ENCODE measurements at regions not wholly inside any gene's neighbourhood (a gene's known extent, or its start where the extent isn't known, plus 50 kb on each side); places are given as distances from the start of the nearest gene placed in this dataset.

DNA sequence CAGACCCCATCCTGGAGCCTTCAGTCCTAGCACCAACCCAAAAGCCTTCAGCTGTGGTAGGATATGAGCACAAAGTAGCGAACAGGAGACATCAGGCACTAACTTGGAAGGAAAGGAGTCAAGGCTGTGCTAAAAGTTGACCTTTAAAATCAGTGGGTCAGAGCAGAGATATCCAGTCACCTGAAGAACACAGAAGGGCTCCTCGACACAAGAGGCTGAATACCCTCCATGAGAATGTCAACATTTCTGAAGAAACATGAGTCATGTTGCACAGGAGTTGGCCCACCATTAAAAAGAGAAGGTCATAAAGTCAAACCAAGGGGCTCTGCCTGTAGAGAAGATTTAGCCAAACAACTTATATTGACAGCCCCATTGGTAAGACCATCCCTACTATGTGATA, 172.5 kb downstream of the PLPP3 start:
- no peak overlapping the region for H3K4me3 ChIP-seq (ENCODE audit: low read depth, low read length, poor library complexity, severe bottlenecking)
- no peak for DNase-seq (ENCODE audit: low spot score)
- no peak overlapping the region for H3K4me2 ChIP-seq (ENCODE audit: low read length)
- H2AFZ ChIP-seq (ENCODE audit: low read length), result no peak overlapping the region
- no peaks in the 10 kb centered on the region for H3K9me3 ChIP-seq (ENCODE audit: low read length)
- H3K9me2 ChIP-seq (ENCODE audit: insufficient read depth, low read length), result no peaks in the 10 kb centered on the region
- BruUV-seq (replicated peaks), result no TSS peak
- no peak for TF ChIP-seq EZH2phosphoT487 (IDR thresholded peaks at IDR 0.05; ENCODE audit: borderline replicate concordance, low read depth, low read length)
- TF ChIP-seq, protein P1, sequence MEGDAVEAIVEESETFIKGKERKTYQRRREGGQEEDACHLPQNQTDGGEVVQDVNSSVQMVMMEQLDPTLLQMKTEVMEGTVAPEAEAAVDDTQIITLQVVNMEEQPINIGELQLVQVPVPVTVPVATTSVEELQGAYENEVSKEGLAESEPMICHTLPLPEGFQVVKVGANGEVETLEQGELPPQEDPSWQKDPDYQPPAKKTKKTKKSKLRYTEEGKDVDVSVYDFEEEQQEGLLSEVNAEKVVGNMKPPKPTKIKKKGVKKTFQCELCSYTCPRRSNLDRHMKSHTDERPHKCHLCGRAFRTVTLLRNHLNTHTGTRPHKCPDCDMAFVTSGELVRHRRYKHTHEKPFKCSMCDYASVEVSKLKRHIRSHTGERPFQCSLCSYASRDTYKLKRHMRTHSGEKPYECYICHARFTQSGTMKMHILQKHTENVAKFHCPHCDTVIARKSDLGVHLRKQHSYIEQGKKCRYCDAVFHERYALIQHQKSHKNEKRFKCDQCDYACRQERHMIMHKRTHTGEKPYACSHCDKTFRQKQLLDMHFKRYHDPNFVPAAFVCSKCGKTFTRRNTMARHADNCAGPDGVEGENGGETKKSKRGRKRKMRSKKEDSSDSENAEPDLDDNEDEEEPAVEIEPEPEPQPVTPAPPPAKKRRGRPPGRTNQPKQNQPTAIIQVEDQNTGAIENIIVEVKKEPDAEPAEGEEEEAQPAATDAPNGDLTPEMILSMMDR (conservative IDR thresholded peaks at IDR 0.05; ENCODE audit: low read length), result no peak
- no peaks in the 10 kb centered on the region for H3K36me3 ChIP-seq (ENCODE audit: insufficient read depth, low read length)
- ChIA-PET POLR2A (interaction anchor here (0.5 kb wide), 1 partner anchor 17 kb away, joined by 5 read pairs; no protein-coding TSS in a partner anchor), CTCF (ENCODE audit: unreplicated experiment) (no interaction called here)
- H3K79me2 ChIP-seq (ENCODE audit: insufficient read depth, low read depth, low read length), result no peaks in the 10 kb centered on the region
- intact Hi-C loops (cut with micrococcal nuclease; ENCODE audit: unreplicated experiment), result no loop called here
- H3K4me1 ChIP-seq (ENCODE audit: insufficient read depth, low read length, poor library complexity, severe bottlenecking), result no peaks in the 10 kb centered on the region
- H4K20me1 ChIP-seq (ENCODE audit: insufficient read depth, low read length), result no peaks in the 10 kb centered on the region
- H3K27ac ChIP-seq (ENCODE audit: low read depth, low read length, poor library complexity, severe bottlenecking), result no peak overlapping the region

DNA sequence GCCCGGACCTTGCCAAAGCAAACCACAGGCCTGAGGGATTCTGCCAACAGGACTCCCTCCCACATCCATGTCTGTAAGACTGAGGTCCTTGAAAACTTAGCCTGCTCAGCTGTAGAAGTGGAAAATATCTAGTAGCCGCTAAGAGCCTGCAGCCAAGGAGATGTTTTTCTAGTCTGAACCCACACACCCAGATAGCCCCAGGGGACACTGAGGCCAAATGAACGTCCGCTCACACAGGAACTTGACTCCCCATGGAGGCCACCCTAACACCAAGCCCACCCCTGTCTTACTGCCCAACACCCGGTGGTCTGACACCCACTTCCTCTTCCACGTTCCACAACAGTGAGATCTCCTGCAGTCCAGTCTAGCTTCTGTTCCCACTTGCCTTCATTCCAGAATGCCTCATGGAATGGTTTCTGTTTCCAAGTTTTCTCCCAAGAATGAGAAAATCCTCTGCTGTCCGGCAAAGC, 174.8 kb downstream of the PLPP3 start:
- Histone ChIP-seq H4K20me1 (ENCODE audit: insufficient read depth, low read length) (no peaks in the 10 kb centered on the region), H3K27ac (ENCODE audit: low read depth, low read length, poor library complexity, severe bottlenecking) (no peak overlapping the region), H2AFZ (ENCODE audit: low read length) (no peak overlapping the region), H3K79me2 (ENCODE audit: insufficient read depth, low read depth, low read length) (no peaks in the 10 kb centered on the region), H3K9me2 (ENCODE audit: insufficient read depth, low read length) (no peaks in the 10 kb centered on the region), H3K4me2 (ENCODE audit: low read length) (no peak overlapping the region), H3K9me3 (ENCODE audit: low read length) (no peaks in the 10 kb centered on the region), H3K36me3 (ENCODE audit: insufficient read depth, low read length) (no peaks in the 10 kb centered on the region), H3K4me3 (ENCODE audit: low read depth, low read length, poor library complexity, severe bottlenecking) (no peak overlapping the region), H3K4me1 (ENCODE audit: insufficient read depth, low read length, poor library complexity, severe bottlenecking) (peaks cover 12% of the 10 kb centered on the region)
- no peak for DNase-seq (ENCODE audit: low spot score)
- CTCF ChIA-PET (ENCODE audit: unreplicated experiment), result no interaction called here
- TF ChIP-seq, protein P1 (conservative IDR thresholded peaks at IDR 0.05; ENCODE audit: low read length), result no peak
- TF ChIP-seq EZH2phosphoT487 (IDR thresholded peaks at IDR 0.05; ENCODE audit: borderline replicate concordance, low read depth, low read length), result no peak
- no TSS peak for BruUV-seq (replicated peaks)
- intact Hi-C loops (cut with micrococcal nuclease; ENCODE audit: unreplicated experiment), result no loop called here
- POLR2A ChIA-PET, result no interaction called here

DNA sequence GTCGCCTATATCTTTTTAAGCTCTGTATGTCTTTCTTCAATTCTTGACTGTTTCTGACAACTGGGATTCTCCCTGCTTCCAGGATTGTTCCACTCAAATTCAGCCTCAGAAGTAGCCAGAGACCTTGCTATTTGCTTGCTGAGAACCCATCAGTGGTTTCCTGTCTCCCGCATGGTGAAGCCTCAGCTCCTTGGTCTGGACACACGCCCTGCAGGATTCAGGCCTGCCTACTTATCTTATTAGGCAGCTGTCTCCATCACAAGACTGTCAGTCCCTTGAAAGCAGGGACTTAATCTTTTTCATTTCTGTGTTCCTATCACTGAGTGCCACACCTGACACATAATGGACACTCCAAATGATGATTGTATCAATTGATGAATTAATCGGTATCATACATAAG, 175.3 kb downstream of the PLPP3 start:
- Histone ChIP-seq H4K20me1 (ENCODE audit: insufficient read depth, low read length) (no peaks in the 10 kb centered on the region), H3K4me2 (ENCODE audit: low read length) (no peak overlapping the region), H3K9me3 (ENCODE audit: low read length) (no peaks in the 10 kb centered on the region), H3K79me2 (ENCODE audit: insufficient read depth, low read depth, low read length) (no peaks in the 10 kb centered on the region), H3K36me3 (ENCODE audit: insufficient read depth, low read length) (no peaks in the 10 kb centered on the region), H2AFZ (ENCODE audit: low read length) (no peak overlapping the region), H3K9me2 (ENCODE audit: insufficient read depth, low read length) (no peaks in the 10 kb centered on the region), H3K27ac (ENCODE audit: low read depth, low read length, poor library complexity, severe bottlenecking) (no peak overlapping the region), H3K4me1 (ENCODE audit: insufficient read depth, low read length, poor library complexity, severe bottlenecking) (peaks cover 12% of the 10 kb centered on the region), H3K4me3 (ENCODE audit: low read depth, low read length, poor library complexity, severe bottlenecking) (no peak overlapping the region)
- ChIA-PET POLR2A (no interaction called here), CTCF (ENCODE audit: unreplicated experiment) (no interaction called here)
- no peak for DNase-seq (ENCODE audit: low spot score)
- BruUV-seq (replicated peaks), result no TSS peak
- TF ChIP-seq EZH2phosphoT487 (IDR thresholded peaks at IDR 0.05; ENCODE audit: borderline replicate concordance, low read depth, low read length), result no peak
- TF ChIP-seq, protein P1 (conservative IDR thresholded peaks at IDR 0.05; ENCODE audit: low read length), result no peak
- intact Hi-C loops (cut with micrococcal nuclease; ENCODE audit: unreplicated experiment), result no loop called here
